ENCODE measurements at regions not wholly inside any gene's neighbourhood (a gene's known extent, or its start where the extent isn't known, plus 50 kb on each side); places are given as distances from the start of the nearest gene placed in this dataset.

DNA sequence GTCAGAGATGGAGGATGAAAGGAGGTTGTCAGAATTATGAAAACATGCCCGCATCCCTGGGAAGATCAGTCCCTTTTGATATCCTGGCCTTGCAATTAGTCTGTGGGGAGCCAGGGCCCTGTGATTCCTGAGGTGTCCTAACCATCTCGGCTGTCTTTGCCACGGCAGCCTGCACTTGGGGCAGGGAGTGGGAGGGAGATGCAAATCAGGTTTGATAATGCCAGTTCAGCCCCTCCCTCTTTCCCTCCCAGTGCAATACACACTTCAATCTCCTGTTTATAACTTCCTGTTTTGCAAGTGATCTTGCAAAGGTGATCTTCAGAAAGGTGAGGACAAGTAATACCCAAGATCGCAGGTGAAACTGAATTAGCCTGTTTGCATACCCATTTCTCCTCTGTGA is 114.0 kb upstream of the ALDH1B1 start:
- TF ChIP-seq, protein P1, sequence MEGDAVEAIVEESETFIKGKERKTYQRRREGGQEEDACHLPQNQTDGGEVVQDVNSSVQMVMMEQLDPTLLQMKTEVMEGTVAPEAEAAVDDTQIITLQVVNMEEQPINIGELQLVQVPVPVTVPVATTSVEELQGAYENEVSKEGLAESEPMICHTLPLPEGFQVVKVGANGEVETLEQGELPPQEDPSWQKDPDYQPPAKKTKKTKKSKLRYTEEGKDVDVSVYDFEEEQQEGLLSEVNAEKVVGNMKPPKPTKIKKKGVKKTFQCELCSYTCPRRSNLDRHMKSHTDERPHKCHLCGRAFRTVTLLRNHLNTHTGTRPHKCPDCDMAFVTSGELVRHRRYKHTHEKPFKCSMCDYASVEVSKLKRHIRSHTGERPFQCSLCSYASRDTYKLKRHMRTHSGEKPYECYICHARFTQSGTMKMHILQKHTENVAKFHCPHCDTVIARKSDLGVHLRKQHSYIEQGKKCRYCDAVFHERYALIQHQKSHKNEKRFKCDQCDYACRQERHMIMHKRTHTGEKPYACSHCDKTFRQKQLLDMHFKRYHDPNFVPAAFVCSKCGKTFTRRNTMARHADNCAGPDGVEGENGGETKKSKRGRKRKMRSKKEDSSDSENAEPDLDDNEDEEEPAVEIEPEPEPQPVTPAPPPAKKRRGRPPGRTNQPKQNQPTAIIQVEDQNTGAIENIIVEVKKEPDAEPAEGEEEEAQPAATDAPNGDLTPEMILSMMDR (IDR thresholded peaks at IDR 0.05; ENCODE audit: low read depth, low read length, missing input control), result no peak
- TF ChIP-seq FOXA1 (IDR thresholded peaks at IDR 0.05) (no peak), RAD21 (IDR thresholded peaks at IDR 0.05) (no peak), SP1 (IDR thresholded peaks at IDR 0.05) (no peak), YY1 (IDR thresholded peaks at IDR 0.05) (no peak), JUND (IDR thresholded peaks at IDR 0.05) (no peak)
- TF ChIP-seq, protein P2, sequence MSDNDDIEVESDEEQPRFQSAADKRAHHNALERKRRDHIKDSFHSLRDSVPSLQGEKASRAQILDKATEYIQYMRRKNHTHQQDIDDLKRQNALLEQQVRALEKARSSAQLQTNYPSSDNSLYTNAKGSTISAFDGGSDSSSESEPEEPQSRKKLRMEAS (IDR thresholded peaks at IDR 0.05), result no peak
- TF ChIP-seq, protein P3, sequence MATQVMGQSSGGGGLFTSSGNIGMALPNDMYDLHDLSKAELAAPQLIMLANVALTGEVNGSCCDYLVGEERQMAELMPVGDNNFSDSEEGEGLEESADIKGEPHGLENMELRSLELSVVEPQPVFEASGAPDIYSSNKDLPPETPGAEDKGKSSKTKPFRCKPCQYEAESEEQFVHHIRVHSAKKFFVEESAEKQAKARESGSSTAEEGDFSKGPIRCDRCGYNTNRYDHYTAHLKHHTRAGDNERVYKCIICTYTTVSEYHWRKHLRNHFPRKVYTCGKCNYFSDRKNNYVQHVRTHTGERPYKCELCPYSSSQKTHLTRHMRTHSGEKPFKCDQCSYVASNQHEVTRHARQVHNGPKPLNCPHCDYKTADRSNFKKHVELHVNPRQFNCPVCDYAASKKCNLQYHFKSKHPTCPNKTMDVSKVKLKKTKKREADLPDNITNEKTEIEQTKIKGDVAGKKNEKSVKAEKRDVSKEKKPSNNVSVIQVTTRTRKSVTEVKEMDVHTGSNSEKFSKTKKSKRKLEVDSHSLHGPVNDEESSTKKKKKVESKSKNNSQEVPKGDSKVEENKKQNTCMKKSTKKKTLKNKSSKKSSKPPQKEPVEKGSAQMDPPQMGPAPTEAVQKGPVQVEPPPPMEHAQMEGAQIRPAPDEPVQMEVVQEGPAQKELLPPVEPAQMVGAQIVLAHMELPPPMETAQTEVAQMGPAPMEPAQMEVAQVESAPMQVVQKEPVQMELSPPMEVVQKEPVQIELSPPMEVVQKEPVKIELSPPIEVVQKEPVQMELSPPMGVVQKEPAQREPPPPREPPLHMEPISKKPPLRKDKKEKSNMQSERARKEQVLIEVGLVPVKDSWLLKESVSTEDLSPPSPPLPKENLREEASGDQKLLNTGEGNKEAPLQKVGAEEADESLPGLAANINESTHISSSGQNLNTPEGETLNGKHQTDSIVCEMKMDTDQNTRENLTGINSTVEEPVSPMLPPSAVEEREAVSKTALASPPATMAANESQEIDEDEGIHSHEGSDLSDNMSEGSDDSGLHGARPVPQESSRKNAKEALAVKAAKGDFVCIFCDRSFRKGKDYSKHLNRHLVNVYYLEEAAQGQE (IDR thresholded peaks at IDR 0.05), result no peak

All from liver (tissue), 3 donors.